GM10248 (cell line): ENCODE measurements at regions not wholly inside any gene's neighbourhood (a gene's known extent, or its start where the extent isn't known, plus 50 kb on each side); places are given as distances from the start of the nearest gene placed in this dataset.

Experiments
- CTCF ChIA-PET: fragments of 300-600 bp; sonication (Branson Sonifier 250); formaldehyde crosslinking; extraction: SDS; loops from one replicate; lab custom pipeline; 2021; ENCODE audit warnings: antibody characterized with exemption; lab: Yijun Ruan, JAX
- POLR2A ChIA-PET: fragments of 350-650 bp; sonication (Branson Sonifier 250); formaldehyde crosslinking; extraction: SDS; loops from one replicate; lab custom pipeline; 2020; ENCODE audit warnings: antibody characterized with exemption; lab: Yijun Ruan, JAX
- DNase-seq: peaks from one replicate; pipeline ENCODE4 v3.0.0; 2012; ENCODE audit errors: extremely low spot score
- TF ChIP-seq, protein P1 (sequence below): IDR thresholded peaks from 2 replicates; pipeline ENCODE4 v1.5.1; 2012; ENCODE audit warnings: mild to moderate bottlenecking, low read depth; ENCODE audit errors: extremely low read depth, missing control alignments, control extremely low read depth

GRCh38 chr6:45728674-45729073 is 287.0 kb downstream of the CLIC5 start:
- CTCF ChIA-PET: interaction anchor here (1.2 to 2.0 kb wide), 2 partner anchors 14 to 133 kb away, joined by 3 to 6 read pairs; no protein-coding TSS in a partner anchor
- POLR2A ChIA-PET: no interaction called here
- TF ChIP-seq, protein P1, sequence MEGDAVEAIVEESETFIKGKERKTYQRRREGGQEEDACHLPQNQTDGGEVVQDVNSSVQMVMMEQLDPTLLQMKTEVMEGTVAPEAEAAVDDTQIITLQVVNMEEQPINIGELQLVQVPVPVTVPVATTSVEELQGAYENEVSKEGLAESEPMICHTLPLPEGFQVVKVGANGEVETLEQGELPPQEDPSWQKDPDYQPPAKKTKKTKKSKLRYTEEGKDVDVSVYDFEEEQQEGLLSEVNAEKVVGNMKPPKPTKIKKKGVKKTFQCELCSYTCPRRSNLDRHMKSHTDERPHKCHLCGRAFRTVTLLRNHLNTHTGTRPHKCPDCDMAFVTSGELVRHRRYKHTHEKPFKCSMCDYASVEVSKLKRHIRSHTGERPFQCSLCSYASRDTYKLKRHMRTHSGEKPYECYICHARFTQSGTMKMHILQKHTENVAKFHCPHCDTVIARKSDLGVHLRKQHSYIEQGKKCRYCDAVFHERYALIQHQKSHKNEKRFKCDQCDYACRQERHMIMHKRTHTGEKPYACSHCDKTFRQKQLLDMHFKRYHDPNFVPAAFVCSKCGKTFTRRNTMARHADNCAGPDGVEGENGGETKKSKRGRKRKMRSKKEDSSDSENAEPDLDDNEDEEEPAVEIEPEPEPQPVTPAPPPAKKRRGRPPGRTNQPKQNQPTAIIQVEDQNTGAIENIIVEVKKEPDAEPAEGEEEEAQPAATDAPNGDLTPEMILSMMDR: no peak
- DNase-seq: no peak

DNA sequence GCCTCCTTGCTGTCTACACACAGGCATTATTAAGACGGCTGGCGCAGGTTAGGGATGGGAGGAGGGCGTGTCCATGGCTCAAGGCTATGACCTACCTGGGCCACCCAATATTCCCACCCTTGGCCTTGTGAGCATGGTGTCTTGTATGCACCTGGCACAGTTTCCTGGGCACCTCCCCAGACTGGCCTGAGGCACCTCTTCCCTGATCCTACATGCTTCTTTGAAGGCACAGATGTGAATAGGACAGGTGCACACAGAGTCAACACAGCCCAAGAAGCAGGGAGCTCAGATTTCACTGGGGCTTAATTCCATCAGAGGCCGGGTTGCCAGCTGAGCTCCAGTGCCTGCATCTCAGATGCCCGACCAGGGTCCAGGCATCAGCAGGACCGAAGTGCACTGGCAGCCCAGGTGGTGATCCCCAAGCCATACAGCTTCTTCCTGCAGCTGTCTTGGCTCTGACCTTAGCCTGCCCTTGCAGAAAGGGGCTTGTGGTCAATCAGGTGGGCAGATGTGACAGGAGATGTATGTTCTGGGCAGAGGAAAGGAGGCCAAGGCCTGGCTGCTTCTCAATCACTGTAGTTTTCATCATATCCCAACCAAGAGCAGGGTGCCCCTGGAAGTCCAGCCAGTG is 287.7 kb downstream of the CLIC5 start:
- no peak for DNase-seq
- TF ChIP-seq, protein P1: no peak
- ChIA-PET CTCF (interaction anchor here (1.0 to 2.0 kb wide), 3 partner anchors 9 to 14 kb away, joined by 4 to 6 read pairs (median 6); no protein-coding TSS in a partner anchor), POLR2A (no interaction called here)

DNA sequence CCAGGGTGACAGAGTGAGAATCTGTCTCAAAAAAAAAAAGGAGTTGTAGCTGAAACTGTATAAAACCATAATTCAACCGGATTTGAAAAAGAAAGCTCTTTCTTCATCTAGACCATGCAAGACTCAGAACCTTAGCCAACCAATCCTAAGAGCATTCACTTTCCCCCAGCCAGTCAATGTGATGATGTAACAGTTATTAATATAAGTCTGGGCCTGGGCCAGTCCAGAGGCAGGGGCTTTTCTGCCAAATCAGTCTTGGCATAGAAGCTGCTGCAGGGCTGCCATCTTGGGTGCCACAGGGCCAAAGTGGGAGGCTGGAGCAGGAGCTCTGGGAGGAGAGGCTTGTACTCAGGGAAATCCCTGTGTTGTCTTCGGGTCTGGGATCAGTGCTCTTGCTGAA is 288.4 kb downstream of the CLIC5 start:
- no peak for DNase-seq
- POLR2A ChIA-PET: no interaction called here
- TF ChIP-seq, protein P1: no peak
- CTCF ChIA-PET: interaction anchor here (1.0 to 2.0 kb wide), 3 partner anchors 8 to 13 kb away, joined by 4 to 6 read pairs (median 6); no protein-coding TSS in a partner anchor

- no peak for DNase-seq
- ChIA-PET CTCF (interaction anchor here (1.3 kb wide), 1 partner anchor 9 kb away, joined by 5 read pairs; no protein-coding TSS in a partner anchor), POLR2A (no interaction called here)
- TF ChIP-seq, protein P1: no peak
Measured at GRCh38 chr6:45726444-45726843, 289.2 kb downstream of the CLIC5 start.

DNA sequence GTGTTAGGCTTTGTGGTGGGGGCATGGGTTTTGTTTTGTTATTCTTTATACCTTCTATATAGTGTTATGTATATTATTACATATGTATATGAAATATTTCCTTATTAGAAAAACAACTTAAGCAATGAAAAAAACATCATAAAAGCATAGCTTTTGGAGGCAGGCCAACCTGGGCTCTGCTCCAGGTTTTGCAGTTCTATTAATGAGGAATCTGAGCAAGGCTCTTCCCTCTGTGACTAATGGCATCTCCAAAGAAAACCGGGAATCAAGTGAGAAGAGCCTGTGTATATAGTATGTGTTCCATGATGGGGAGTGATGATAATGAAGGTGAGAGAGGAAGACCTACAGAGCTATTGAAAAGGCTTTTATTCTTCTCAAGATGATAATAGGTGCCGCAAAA is 291.1 kb downstream of the CLIC5 start:
- no peak for DNase-seq
- TF ChIP-seq, protein P1: no peak
- CTCF ChIA-PET: interaction anchor here (1.0 to 1.7 kb wide), 4 partner anchors 8 to 14 kb away, joined by 3 to 8 read pairs (median 4); no protein-coding TSS in a partner anchor
- POLR2A ChIA-PET: no interaction called here

DNA sequence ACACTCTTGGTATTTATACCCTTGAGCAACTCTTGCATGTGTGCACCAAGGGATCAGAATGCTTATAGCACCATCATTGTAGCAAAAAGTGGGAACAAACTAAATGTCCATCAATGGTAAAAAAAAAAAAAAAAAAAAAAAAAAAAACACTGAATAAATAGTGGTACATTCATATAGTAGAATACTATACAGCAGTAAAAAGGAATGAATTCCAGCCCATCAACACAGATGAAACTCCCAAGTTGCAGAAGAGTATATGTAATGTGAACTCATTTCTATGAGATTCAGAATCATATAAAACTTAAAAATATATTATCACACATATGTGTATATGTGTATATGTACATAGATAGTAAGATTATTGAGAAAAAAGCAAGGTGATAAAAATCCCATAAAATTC is 291.6 kb downstream of the CLIC5 start:
- CTCF ChIA-PET: interaction anchor here (1.7 kb wide), 1 partner anchor 7 kb away, joined by 5 read pairs; no protein-coding TSS in a partner anchor

More for the DNA sequence above, 291.6 kb downstream of the CLIC5 start:
- TF ChIP-seq, protein P1: no peak
- no peak for DNase-seq
- POLR2A ChIA-PET: no interaction called here
